HG03039 (cell line): ENCODE measurements at regions not wholly inside any gene's neighbourhood (a gene's known extent, or its start where the extent isn't known, plus 50 kb on each side); places are given as distances from the start of the nearest gene placed in this dataset.

Experiments used
- ATAC-seq: cut with Tn5 transposase; IDR thresholded peaks from one replicate; pipeline ENCODE4 v1.9.1; 2021; ENCODE audit warnings: mild to moderate bottlenecking, moderate library complexity; ENCODE audit not compliant: unreplicated experiment

DNA sequence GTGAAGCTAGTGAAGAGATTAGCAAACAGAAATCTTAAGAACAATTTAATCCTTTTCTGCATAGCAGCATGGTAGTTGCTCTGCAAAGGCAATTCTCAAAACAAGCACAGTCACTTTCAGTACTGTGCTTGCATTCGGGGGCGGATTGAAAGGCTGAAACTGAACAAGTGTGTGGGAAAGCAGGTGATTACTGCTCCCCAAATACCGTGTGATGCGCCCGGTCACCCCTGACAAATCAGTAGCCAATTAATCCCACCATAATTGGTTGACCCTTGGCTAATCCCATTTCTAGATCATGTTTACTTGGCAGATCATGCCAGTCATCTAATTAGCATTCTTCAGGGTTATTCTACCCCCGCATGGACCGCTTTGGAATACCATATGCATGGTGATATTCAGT, 76.5 kb upstream of the ADRB1 start:
- no peak for ATAC-seq

GRCh38 chr10:113970641-113971040, 73.0 kb upstream of the ADRB1 start:
- ATAC-seq, result no peak

DNA sequence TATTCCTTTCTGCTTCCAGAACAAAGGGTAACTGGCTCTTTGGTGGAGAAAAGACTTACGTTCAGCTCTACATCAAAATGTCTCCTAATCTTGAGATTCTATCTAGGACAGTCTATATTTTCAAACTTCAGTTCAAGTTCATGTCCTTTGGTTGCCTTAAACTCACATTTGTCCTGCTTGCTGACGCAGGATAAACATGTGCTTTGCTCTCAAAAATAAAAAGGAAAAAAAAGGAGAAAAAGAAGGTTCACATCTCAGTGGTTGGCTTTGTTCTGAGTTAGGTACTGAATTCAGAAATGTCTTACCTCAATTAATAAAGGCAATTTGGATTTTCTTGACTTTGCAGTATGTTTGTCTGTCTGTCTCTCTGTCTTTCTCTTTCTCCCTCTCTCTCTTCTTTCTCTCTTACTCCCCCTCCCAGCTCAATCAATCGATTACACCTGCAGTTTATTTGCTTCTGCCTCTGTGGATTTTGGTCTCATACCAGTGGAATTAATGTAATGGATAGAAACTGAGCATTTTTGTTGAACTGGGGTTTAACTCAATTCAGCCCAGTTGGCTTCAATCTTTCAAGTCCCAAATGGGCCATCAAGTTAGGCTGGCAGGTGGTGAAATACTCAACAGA, 72.2 kb upstream of the ADRB1 start:
- ATAC-seq, result no peak

DNA sequence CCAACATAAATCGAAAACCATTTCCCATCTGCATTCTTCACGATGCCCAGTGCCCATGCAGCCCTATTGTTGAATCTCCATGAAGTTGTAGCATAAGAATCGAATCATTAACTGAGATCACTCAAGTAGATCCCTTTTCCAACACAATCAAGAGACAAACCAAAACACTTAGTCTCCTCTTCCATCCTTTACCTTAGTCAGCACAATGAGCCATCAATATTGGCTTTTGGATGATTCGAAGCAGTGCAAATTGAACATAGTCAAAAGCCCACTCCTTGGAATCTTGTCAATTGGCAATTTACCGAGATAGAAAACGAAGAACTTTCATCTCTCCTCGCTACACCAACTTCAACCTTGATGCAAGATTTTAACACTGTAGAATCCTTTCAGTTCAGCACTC, 66.5 kb upstream of the ADRB1 start:
- ATAC-seq, result no peak

DNA sequence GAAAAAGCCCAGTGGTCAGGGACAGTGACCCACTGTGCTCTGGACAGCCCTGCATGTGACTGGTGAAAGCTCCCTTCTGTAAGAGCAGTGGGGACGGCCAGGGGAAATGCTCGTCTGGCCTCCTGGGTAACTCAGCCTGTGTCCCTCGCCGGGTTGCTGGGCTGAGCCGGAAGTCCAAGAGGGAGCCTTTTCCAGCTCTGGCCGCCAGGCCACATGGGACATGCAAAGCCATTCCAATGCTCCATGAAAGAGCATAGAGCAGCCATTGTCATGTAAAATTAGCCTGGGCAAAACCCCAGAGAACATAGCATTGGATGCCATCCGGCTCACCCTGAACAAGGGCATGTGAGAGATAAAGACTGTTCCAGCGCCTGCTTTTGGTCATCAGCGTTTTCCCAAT, 64.9 kb upstream of the ADRB1 start:
- no peak for ATAC-seq

GRCh38 chr10:113979409-113979808, 64.3 kb upstream of the ADRB1 start:
- no peak for ATAC-seq

DNA sequence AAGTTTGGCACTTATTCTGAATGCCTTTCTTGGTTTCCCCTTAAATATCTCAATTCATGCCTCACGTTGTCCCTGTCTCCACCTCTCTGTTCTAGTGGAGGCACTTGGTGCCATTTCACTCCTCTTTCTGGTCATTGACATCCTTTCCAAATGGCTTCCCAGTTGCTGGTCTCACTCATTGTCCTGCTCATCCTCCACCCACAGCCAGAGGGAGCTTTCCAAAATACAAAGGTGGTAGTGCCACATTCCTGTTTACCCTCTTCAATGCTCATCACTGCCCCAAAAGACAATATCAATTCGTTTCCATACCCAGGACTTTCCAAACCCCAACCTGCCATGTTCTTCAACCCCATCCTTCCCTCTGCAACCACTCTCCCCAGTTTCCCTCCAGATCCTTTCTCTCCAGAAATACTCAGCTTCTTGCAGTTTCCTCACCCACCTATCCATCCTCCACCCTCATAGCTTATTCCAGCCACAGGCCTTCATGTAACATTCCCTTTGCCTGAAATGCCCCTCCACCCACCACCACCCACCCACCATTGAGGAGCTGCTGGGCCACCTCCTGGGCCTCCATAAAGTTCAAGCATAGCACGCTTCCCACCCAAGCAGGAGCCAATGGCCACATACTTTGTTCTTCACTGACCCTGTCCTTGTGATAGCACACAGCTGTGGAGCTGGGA, 63.1 kb upstream of the ADRB1 start:
- ATAC-seq, result no peak

DNA sequence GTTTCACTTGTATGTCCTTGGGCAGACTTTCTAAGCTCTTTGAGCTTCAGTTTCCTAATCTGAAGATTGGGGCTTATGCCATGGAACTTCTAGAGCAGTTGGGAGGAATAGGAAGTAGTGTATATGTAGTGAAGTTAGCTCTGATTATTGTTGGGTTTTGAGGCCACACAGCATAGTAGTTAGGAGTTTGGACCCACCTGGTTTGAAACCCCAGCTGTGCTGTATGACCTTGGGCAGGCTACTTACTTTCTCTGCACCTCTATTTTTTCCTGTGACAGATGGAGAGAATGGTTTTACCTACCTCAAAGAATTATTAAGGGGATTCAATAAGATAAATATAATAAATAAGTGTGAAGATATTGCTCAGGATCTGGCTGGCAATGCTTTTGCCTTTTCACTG, 61.4 kb upstream of the ADRB1 start:
- ATAC-seq, result peak; percentile 22

DNA sequence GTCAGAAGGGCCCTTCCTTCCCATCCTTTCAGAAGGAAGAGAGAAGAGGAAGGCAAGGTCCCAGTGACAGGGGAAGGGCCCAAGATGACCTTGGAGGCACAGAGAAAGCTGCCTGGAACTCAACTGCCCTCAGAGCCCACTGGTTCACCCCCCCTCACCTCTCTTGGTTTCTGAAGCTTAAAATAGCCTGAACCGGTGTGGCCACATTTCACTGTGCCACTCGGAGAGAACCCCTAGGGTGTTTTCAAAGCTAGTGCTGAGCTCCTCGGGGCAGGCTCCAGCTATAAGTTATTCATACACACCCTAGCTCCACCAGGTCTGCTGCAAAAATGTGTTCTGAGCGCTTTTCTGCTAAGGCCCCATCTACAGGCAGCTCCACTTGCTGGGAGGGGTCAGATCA, 60.9 kb upstream of the ADRB1 start:
- peak; percentile 80 for ATAC-seq

GRCh38 chr10:113983552-113983951, 60.1 kb upstream of the ADRB1 start:
- no peak for ATAC-seq

- no peak for ATAC-seq
Observed at GRCh38 chr10:113985297-113985844, 58.3 kb upstream of the ADRB1 start.

DNA sequence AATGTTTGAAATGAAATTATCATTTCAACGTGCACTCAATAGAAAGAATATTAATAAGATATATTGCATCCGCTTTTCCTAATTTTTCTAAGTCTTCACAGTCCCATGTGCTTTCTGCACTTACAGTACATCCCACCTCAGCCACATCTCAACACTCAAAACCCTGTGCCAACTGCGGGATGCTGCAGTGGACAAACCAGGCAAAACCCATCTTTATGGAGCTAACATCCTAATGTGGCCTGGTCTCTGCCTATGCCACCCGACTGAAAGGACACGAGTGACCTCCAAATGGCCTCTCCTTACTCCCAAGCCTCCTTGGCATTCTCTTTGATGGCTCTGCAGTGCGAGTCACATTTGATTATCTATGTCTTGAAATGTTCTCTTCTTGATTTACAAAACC, 57.4 kb upstream of the ADRB1 start:
- ATAC-seq, result no peak

DNA sequence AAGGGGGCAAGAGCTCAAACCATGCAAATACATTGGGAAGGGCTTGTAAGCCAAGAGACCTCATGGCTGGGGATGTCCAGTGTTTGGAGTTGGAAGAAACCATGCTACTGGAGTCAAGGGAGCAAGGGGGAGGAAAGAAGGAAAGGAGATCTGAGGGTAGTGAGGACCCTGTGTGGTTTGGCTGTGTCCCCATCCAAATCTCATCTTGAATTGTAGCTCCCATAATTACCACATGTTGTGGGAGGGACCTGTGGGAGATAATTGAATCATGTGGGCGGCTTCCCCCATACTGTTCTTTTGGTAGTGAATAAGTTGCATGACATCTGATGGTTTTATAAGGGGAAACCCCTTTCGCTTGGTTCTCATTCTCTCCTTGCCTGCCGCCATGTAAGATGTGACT, 56.5 kb upstream of the ADRB1 start:
- ATAC-seq, result no peak

GRCh38 chr10:113987805-113988204, 55.9 kb upstream of the ADRB1 start:
- no peak for ATAC-seq

DNA sequence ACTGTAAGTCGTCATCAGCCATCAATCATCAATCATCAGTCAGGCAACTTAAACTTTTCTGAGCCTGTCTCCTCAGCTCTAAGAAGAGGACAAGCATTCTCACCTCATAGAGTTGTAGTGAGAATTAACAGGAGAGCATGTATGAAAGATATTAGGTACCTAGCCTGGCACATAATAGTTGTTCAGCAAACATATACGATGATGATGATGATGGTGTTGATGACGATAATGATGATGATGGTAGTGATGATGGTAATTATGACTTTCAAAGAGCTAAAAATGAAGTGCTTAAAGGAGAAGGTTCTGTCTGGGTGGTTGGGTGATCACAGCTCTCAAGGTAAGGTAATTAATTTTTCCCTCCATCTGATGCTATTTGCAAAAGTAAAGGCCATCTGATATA, 55.1 kb upstream of the ADRB1 start:
- no peak for ATAC-seq

GRCh38 chr10:113991091-113991860, 52.4 kb upstream of the ADRB1 start:
- no peak for ATAC-seq

DNA sequence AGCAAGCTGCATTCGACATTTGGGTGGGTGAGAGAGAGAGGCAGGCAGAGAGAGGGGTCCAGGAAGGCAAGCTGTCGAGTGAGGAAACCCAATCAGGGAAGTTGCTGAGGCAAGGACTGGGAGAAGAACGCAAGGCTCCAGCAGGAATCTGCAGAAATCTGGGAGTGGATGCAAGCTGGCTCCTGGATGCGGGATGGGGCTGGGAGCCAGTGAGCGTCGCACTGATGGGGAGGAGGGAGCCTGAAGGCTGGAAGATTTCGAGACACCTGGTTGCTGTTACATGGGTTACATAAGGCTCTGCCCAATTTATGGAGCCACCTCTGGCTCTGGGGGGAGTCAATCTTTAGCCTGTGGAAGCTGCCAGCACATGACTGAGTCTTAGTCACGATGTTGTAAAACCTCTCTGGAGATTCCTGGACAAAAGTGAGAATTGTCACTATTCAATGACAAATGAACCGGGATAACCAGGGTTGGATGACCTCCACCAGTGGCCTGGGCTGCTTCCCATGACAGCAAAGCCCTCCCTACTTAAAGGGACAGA, 51.1 kb upstream of the ADRB1 start:
- no peak for ATAC-seq

DNA sequence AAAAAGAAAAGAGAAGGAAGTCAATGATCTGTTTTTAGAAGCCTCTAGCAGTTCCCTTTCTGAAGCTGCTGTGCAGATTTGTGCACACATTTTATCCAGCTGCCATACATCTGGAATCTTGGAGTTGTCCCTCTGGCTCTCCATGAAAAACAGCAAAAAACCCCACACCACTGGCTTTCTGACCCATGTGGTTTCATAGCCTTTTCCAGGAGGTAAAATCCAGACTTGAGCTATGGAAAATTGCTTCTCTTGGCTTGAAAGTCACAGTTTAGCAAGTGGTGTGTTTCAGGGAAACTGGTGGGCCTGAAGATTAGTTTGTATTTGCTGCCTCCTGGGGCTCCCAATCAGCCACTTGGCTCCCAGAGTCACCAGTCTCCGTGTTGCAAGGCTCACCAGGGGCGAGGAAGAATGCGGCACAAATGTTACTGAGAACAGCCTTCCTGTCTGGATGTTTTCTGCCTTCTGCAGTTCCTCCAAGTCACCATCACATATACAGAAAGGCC, 50.1 kb upstream of the ADRB1 start:
- ATAC-seq, result no peak
